Hematopoietic multipotent progenitor cell treated with erythropoietin and hydrocortisone succinate and interleukin-3 and kit ligand, for 4 days (in vitro differentiated cells): ENCODE measurements at regions not wholly inside any gene's neighbourhood (a gene's known extent, or its start where the extent isn't known, plus 50 kb on each side); places are given as distances from the start of the nearest gene placed in this dataset.
A peak's percentile ranks its signal among the peaks of the same experiment; 100 is the strongest.
"Not testable (repeated sequence)": the region's sequence is repeated elsewhere in the genome, so short reads cannot be mapped to it uniquely, and the experiment has no call there.

Experiments
- DNase-seq: peaks from one replicate; pipeline ENCODE4 v3.0.0-alpha.2; 2015

DNA sequence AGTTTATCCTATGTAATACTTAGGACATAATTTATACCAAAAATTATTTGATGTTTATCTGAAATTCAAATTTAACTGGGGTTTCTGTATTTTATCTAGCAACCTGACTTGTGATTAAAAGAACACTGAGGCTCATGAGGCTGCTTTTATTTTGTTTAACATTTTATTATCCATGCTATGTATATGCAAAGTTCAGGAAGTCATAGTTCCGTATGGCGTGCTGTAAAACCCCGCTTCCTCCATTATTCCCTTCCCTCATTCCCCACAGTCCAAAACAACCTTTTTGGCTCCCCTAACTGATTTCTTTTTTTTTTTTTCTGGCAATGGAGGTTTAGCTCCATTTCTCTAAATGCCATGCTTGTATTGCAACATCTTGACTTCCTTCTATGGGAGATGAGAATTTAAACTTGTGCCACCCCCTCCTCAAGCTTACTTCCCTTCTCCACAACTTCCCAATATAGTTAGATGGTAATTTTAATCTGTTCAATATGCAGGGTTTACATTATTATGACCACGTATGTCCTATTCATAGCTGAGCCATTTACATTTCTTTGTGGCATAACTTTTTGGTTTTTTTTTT lies 138.0 kb upstream of the DNAH14 start:
- peak; percentile 32 for DNase-seq

GRCh38 chr1:224795591-224795990 lies 133.9 kb upstream of the DNAH14 start:
- DNase-seq, result no peak

DNA sequence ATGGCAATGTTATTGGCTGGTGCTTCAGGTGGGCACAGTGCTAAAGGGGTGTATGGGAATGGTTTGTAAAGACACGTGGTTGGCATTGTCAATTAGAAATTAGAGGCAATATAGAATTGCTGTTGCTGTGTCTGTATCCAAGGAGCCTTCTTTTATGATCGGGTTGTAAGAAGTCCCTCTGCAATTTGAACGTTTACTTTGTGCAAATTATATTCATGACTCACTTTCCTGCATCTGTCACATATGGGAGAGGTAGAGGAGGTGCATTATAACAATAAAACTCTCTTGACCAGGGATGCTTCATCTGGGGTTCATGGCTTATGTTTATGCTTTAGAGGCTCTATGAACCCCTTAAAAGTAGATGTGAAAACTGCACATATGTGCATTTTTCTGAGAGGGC lies 130.4 kb upstream of the DNAH14 start:
- DNase-seq, result no peak

GRCh38 chr1:224800486-224801119 lies 128.9 kb upstream of the DNAH14 start:
- DNase-seq, result no peak

- DNase-seq, result no peak
Measured at GRCh38 chr1:224801844-224802490, 127.5 kb upstream of the DNAH14 start.

DNA sequence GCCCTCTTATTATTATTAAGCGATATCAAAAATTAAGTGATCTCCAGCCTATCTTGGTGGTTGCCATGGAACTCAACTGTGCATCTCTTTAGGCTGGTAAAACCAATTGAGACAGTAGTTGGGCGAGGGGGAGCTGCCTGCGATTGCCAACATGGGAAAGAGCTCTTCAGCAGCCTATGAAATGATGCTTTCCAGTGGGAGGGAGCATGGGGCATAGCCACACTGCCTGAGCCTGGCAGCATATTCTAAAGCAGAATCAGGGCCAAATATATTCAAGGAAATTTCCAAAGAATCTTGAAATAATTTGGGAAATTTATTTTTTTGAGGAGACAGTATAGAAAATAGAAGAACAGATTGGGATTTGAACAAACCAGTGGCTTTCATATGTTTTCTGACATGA lies 126.9 kb upstream of the DNAH14 start:
- DNase-seq, result no peak

DNA sequence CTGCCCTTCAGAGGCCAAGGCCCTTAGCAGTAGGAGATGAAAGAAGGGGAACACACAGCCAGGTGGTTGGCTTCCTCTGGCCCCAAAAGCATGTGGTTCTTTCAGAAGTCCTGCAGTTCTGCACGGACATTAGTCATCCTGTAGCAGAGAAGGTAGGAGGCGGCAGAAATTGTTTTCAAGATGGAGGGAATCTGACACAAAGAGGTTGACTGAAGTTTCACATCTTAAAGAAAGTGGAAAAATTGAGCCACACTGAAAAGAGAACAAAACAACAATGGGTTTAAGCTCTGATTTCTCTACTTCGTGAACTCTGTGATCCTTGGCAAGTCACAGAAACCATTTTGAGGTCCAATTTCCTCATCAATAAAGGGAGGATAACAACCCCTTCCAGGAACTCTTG lies 125.3 kb upstream of the DNAH14 start:
- no peak for DNase-seq

- DNase-seq, result no peak
Measured at GRCh38 chr1:224805889-224806288, 123.6 kb upstream of the DNAH14 start.

DNA sequence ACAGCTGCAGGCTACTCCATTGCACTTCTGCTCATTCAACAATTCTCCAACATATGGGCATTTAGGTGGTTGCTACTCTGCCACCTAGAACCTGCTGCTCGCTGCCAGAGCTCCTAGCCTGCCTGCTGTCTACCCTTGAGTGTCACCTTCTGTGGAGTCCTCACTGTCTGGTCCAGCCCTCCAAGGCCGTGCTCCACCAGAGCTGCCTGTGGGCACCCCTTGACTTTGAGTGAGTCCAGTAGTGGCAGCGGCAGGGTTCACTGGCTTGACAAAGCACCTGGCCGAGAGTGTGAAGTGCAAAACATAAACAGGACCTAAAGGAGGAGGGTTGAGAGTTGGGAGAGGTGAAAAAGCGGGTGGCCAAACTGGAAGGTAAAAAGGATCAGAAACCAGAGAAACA lies 120.3 kb upstream of the DNAH14 start:
- DNase-seq, result no peak

DNA sequence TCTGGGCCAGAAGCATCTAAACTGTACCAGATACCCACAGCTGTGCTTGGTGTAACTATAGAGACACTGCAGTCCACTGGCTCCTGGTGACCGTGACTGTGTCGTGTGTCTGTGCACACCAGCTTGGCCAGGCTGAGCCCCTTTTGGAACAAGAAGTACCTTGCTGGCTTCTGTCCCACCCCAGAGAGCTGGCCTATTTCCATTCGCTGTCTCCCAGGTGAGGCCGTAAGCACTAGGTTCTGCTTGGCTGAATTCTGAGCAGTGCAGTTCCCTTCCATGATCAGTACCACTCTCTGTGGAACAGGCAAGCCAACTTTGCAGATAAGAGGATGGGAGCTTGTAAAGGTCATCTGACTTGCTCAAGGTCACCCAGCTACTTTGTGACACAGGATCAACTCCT lies 119.9 kb upstream of the DNAH14 start:
- no peak for DNase-seq

GRCh38 chr1:224811564-224811963 lies 117.9 kb upstream of the DNAH14 start:
- DNase-seq, result no peak

DNA sequence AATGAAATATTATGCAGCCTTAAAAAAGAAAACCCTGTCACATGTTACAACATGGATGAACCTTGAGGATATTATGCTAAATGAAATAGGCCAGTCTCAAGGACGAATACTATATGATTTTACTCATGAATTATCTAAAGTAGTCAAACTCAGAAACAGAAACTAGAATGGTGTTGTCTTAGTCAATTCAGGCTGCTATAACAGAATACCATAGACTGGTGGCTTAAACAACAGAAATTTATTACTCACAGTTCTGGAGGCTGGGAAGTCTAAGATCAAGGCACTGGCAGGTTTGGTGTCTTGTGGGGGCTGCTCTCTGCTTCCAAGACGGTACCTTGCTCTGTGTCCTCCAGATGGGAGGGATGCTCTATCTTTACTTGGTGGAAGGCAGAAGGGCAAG lies 113.8 kb upstream of the DNAH14 start:
- no peak for DNase-seq

DNA sequence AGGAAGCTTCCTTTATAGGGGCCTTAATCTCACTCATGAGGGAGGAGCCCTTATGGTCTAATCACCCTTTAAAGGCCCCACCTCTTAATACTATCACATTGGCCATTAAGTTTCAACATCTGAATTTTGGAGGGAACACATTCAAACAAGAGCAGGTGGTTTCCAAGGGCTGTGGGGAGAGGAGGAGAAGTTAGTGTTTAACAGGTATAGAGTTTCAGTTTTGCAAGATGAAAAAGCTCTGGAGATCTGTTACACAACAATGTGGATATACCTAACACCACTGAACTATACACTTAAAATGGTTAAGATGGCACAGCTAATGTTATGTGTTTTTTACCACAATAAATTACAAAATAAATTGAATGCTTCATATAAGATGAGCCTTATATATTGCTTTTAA lies 113.4 kb upstream of the DNAH14 start:
- no peak for DNase-seq

DNA sequence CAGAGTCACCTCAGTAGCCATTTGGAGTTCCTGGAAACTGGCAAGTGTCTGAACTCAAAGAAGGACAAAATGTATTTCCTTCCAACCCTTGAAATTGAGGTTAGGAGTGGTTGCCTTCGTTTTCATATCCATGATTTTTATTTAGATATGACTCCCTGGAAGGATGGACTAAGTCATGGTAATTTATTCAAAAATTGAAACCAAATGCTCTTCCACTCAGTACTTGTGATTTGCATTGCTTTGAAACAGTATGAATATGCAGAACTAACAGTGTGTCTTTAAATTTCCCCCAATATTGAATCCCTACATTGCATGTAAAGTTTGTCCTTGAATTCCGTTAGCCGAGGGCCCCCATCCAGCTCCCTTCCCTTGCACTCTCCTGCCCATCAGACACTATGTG lies 112.1 kb upstream of the DNAH14 start:
- no peak for DNase-seq

GRCh38 chr1:224819861-224820260 lies 109.6 kb upstream of the DNAH14 start:
- DNase-seq, result no peak

GRCh38 chr1:224820341-224820740 lies 109.1 kb upstream of the DNAH14 start:
- no peak for DNase-seq

DNA sequence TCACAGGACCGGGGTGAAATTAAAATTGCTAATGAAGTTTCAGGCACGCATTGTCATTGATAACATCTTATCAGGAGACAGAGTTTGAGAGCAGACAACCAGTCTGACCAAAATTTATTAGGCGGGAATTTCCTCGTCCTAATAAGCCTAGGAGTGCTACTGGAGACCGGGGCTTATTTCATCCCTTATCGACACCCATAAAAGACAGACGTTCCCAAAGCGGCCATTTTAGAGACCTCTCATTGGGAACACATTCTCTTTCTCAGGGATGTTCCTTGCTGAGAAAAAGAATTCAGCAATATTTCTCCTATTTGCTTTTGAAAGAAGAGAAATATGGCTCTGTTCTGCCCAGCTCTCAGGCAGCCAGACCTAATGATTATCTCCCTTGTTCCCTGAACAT lies 107.7 kb upstream of the DNAH14 start:
- DNase-seq, result not testable (repeated sequence)

DNA sequence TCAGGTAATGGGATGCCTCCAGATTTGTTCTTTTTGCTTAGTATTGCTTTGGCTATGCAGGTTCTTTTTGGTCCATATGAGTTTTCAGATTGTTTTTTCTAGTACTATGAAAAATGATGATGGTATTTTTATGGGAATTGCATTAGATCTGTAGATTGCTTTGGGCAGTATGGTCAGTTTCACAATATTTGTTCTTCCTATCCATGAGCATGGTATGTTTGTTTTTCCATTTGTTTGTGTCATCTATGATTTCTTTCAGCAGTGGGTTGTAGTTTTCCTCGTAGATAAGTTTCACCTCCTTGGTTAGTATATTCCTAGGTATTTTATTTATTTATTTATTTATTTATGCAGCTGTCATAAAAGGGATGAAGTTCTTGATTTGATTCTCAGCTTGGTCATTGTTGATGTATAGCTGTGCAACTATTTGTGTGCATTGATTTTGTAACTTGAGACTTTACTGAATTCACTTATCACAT lies 103.9 kb upstream of the DNAH14 start:
- DNase-seq, result no peak

- no peak for DNase-seq
Measured at GRCh38 chr1:224828691-224829090, 100.8 kb upstream of the DNAH14 start.

GRCh38 chr1:224831501-224831900 lies 98.0 kb upstream of the DNAH14 start:
- no peak for DNase-seq

GRCh38 chr1:224839648-224840300 lies 89.7 kb upstream of the DNAH14 start:
- not testable (repeated sequence) for DNase-seq

GRCh38 chr1:224841803-224842202 lies 87.7 kb upstream of the DNAH14 start:
- DNase-seq, result not testable (repeated sequence)

DNA sequence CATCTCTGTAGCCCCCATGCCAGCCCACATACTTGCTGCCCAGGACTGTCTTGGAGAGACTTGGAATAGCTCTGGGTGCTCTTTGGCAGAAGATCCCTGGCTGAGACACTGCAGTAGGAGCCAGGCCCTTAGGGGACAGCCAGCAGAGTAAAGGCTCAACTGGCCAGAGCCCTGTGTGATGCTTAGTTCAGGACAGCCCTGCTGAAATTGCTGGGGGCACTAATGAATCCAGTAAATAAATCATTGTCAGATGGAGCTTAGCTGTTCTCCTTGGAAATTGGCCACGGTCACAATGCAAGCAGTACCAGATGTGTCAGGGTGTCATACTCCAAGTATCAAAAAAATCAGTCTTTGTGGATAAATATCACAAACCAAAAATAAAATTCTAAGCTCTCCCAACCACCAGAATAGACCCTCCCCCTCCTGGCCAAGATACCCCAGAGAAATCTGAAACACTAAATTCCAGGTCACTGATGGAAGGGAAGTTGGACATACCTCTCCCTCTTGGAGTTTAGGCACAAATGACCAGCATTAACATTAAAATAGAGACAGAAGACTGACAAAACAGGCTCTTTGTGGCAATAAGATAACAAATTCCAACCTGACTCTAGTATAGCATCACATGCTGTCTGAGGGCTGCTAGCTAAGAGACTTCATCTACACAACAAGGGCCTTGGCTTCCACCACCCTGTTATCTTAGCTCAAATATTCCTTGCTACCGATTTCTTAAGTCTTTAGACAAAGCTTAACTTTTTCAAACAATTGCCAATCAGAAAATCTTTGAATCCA lies 83.2 kb upstream of the DNAH14 start:
- DNase-seq, result no peak
